ENCODE measurements at regions not wholly inside any gene's neighbourhood (a gene's known extent, or its start where the extent isn't known, plus 50 kb on each side); places are given as distances from the start of the nearest gene placed in this dataset.

DNA sequence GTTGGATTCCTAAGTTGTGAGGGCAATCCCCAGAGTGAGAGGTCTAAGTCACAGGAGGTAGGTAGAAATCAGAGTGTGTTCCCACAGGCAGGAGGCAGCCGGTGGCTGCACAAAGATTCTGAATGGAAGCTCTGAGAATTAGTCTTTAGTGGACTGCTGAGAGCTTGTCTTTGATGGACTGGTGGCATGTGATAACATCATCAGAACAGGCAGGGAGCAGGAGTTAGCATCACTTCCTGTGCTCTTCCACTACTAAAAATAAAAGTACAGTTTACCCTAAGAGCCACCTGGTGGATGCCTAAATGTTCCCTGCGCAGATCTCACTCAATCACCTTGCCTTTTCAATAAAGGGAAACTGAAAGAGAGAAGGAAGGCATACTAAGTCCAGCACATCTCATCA is 294.6 kb upstream of the POU3F2 start:
- TF ChIP-seq CTCF (IDR thresholded peaks at IDR 0.05) = no peak
- TF ChIP-seq, protein P1, sequence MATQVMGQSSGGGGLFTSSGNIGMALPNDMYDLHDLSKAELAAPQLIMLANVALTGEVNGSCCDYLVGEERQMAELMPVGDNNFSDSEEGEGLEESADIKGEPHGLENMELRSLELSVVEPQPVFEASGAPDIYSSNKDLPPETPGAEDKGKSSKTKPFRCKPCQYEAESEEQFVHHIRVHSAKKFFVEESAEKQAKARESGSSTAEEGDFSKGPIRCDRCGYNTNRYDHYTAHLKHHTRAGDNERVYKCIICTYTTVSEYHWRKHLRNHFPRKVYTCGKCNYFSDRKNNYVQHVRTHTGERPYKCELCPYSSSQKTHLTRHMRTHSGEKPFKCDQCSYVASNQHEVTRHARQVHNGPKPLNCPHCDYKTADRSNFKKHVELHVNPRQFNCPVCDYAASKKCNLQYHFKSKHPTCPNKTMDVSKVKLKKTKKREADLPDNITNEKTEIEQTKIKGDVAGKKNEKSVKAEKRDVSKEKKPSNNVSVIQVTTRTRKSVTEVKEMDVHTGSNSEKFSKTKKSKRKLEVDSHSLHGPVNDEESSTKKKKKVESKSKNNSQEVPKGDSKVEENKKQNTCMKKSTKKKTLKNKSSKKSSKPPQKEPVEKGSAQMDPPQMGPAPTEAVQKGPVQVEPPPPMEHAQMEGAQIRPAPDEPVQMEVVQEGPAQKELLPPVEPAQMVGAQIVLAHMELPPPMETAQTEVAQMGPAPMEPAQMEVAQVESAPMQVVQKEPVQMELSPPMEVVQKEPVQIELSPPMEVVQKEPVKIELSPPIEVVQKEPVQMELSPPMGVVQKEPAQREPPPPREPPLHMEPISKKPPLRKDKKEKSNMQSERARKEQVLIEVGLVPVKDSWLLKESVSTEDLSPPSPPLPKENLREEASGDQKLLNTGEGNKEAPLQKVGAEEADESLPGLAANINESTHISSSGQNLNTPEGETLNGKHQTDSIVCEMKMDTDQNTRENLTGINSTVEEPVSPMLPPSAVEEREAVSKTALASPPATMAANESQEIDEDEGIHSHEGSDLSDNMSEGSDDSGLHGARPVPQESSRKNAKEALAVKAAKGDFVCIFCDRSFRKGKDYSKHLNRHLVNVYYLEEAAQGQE (IDR thresholded peaks at IDR 0.05; ENCODE audit: low read depth, low read length) = no peak
- no peak for TF ChIP-seq TAF1 (IDR thresholded peaks at IDR 0.05; ENCODE audit: borderline replicate concordance, low read depth, low read length)
- TF ChIP-seq EP300 (IDR thresholded peaks at IDR 0.05; ENCODE audit: borderline replicate concordance in 1 of 2, low read depth in 1 of 2, low read length in 1 of 2) = no peak
- no peak for TF ChIP-seq POLR2AphosphoS5 (IDR thresholded peaks at IDR 0.05; ENCODE audit: low read depth, low read length)
- no peak for TF ChIP-seq JUND (IDR thresholded peaks at IDR 0.05)
- no peak for TF ChIP-seq SMC3 (IDR thresholded peaks at IDR 0.05; ENCODE audit: low read depth, low read length)
